ENCODE measurements at regions not wholly inside any gene's neighbourhood (a gene's known extent, or its start where the extent isn't known, plus 50 kb on each side); places are given as distances from the start of the nearest gene placed in this dataset.

GRCh38 chr10:118537623-118538022, 57.8 kb downstream of the PRLHR start:
- TF ChIP-seq, protein P1, sequence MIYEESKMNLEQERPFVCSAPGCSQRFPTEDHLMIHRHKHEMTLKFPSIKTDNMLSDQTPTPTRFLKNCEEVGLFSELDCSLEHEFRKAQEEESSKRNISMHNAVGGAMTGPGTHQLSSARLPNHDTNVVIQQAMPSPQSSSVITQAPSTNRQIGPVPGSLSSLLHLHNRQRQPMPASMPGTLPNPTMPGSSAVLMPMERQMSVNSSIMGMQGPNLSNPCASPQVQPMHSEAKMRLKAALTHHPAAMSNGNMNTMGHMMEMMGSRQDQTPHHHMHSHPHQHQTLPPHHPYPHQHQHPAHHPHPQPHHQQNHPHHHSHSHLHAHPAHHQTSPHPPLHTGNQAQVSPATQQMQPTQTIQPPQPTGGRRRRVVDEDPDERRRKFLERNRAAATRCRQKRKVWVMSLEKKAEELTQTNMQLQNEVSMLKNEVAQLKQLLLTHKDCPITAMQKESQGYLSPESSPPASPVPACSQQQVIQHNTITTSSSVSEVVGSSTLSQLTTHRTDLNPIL (CRISPR knock-in tag; IDR thresholded peaks at IDR 0.05; ENCODE audit: low read depth), result no peak
- no peak for TF ChIP-seq CSRNP3 (CRISPR knock-in tag; IDR thresholded peaks at IDR 0.05)
- no peak for TF ChIP-seq ARNTL (CRISPR knock-in tag; IDR thresholded peaks at IDR 0.05; ENCODE audit: borderline replicate concordance, low read depth)
- TF ChIP-seq ZNF8 (CRISPR knock-in tag; IDR thresholded peaks at IDR 0.05), result no peak
- no peak for TF ChIP-seq ZFP3 (CRISPR knock-in tag; IDR thresholded peaks at IDR 0.05)
- TF ChIP-seq BACH2 (CRISPR knock-in tag; IDR thresholded peaks at IDR 0.05; ENCODE audit: borderline replicate concordance), result no peak
- no peak for TF ChIP-seq ESRRG (CRISPR knock-in tag; IDR thresholded peaks at IDR 0.05)
- TF ChIP-seq ISL1 (CRISPR knock-in tag; IDR thresholded peaks at IDR 0.05), result no peak
- no peak for TF ChIP-seq RARB (CRISPR knock-in tag; IDR thresholded peaks at IDR 0.05)
- no peak for TF ChIP-seq CSDC2 (CRISPR knock-in tag; IDR thresholded peaks at IDR 0.05)
- TF ChIP-seq ZC3H10 (CRISPR knock-in tag; IDR thresholded peaks at IDR 0.05), result no peak
- TF ChIP-seq TSHZ2 (CRISPR knock-in tag; IDR thresholded peaks at IDR 0.05), result no peak
- no peak for TF ChIP-seq ZNF70 (CRISPR knock-in tag; IDR thresholded peaks at IDR 0.05)
- TF ChIP-seq ZFP30 (CRISPR knock-in tag; IDR thresholded peaks at IDR 0.05), result no peak
- no peak for ATAC-seq

DNA sequence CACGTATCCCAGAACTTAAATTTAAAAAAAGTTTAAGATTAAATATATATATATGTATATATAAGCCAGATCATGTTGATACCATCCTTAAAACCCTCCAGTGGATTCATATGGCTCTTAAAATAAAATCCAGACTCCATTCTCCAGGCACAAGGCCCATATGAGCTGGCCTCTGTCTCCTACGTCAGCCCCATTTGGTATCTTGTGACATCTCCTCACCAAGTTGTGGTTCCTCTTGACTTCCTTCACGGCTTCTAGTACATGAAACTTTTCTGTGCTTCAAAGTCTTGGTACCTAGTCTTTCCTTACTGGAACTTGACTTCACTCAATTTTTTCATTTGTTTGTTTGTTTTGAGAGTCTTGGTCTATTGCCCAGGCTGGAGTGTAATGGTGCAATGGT, 61.3 kb downstream of the PRLHR start:
- no peak for TF ChIP-seq PPARA (CRISPR knock-in tag; IDR thresholded peaks at IDR 0.05; ENCODE audit: borderline replicate concordance)
- no peak for TF ChIP-seq ZFP30 (CRISPR knock-in tag; IDR thresholded peaks at IDR 0.05)
- TF ChIP-seq TCF4 (CRISPR knock-in tag; IDR thresholded peaks at IDR 0.05; ENCODE audit: borderline replicate concordance), result no peak
- no peak for TF ChIP-seq OSR1 (CRISPR knock-in tag; IDR thresholded peaks at IDR 0.05)
- no peak for TF ChIP-seq GLIS3 (CRISPR knock-in tag; IDR thresholded peaks at IDR 0.05)
- TF ChIP-seq SNAI2 (CRISPR knock-in tag; IDR thresholded peaks at IDR 0.05), result no peak
- no peak for TF ChIP-seq CSDC2 (CRISPR knock-in tag; IDR thresholded peaks at IDR 0.05)
- no peak for TF ChIP-seq RARB (CRISPR knock-in tag; IDR thresholded peaks at IDR 0.05)
- no peak for TF ChIP-seq ZFP3 (CRISPR knock-in tag; IDR thresholded peaks at IDR 0.05)
- TF ChIP-seq ZNF565 (CRISPR knock-in tag; conservative IDR thresholded peaks at IDR 0.05; ENCODE audit: low read depth), result no peak
- TF ChIP-seq ISL1 (CRISPR knock-in tag; IDR thresholded peaks at IDR 0.05), result no peak
- no peak for TF ChIP-seq TOX (CRISPR knock-in tag; IDR thresholded peaks at IDR 0.05; ENCODE audit: borderline replicate concordance)
- TF ChIP-seq, protein P2, sequence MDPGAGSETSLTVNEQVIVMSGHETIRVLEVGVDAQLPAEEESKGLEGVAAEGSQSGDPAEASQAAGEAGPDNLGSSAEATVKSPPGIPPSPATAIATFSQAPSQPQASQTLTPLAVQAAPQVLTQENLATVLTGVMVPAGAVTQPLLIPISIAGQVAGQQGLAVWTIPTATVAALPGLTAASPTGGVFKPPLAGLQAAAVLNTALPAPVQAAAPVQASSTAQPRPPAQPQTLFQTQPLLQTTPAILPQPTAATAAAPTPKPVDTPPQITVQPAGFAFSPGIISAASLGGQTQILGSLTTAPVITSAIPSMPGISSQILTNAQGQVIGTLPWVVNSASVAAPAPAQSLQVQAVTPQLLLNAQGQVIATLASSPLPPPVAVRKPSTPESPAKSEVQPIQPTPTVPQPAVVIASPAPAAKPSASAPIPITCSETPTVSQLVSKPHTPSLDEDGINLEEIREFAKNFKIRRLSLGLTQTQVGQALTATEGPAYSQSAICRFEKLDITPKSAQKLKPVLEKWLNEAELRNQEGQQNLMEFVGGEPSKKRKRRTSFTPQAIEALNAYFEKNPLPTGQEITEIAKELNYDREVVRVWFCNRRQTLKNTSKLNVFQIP (CRISPR knock-in tag; IDR thresholded peaks at IDR 0.05; ENCODE audit: borderline replicate concordance, low read depth), result no peak
- no peak for TF ChIP-seq ARNTL (CRISPR knock-in tag; IDR thresholded peaks at IDR 0.05; ENCODE audit: borderline replicate concordance, low read depth)
- TF ChIP-seq CSRNP3 (CRISPR knock-in tag; IDR thresholded peaks at IDR 0.05), result no peak
- TF ChIP-seq ESRRG (CRISPR knock-in tag; IDR thresholded peaks at IDR 0.05), result no peak
- no peak for TF ChIP-seq BACH2 (CRISPR knock-in tag; IDR thresholded peaks at IDR 0.05; ENCODE audit: borderline replicate concordance)
- TF ChIP-seq ZNF70 (CRISPR knock-in tag; IDR thresholded peaks at IDR 0.05), result no peak
- no peak for TF ChIP-seq ZC3H10 (CRISPR knock-in tag; IDR thresholded peaks at IDR 0.05)
- ATAC-seq, result no peak

All from SK-N-SH treated with all-trans-retinoic acid at 6 μM for 48 hours (cell line).